ENCODE measurements at regions not wholly inside any gene's neighbourhood (a gene's known extent, or its start where the extent isn't known, plus 50 kb on each side); places are given as distances from the start of the nearest gene placed in this dataset.

DNA sequence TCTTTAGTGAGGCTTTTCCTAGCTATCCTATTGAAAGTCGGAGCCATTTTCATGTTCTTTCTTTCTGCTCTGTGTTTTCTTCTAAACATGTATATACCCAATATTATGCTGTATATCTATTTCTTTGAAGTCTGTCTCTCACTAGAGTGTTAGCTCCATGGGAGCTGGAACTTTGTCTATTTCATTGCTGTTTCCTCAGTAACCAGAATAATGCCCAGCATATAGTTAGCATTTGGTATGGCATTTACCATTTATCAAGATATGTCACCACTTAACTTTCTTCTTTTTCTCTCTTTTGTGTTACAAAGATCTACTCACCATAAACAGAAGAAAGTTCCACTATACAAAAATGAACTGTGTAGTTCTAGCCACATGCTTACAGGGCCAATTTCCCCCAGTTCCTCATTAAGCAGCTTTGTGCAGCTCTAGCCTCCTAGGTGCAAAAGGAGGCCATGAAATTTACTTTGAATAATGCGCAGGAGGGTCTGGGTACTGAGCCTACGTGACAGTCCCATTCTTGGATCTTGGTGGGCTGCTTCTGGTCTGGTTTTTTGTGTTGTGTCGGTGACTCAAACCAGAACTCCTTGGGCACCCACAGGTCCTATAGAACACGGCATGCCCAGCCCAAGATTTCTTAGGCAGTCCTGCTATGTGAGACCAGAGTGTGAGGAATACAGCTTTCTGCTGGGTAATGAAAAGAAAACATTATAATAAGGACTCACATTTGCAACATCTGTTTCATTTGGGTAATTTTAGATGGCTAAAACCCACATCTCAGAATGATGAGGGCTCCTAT, 302.3 kb upstream of the IGFBP7 start:
- TF ChIP-seq, protein P1, sequence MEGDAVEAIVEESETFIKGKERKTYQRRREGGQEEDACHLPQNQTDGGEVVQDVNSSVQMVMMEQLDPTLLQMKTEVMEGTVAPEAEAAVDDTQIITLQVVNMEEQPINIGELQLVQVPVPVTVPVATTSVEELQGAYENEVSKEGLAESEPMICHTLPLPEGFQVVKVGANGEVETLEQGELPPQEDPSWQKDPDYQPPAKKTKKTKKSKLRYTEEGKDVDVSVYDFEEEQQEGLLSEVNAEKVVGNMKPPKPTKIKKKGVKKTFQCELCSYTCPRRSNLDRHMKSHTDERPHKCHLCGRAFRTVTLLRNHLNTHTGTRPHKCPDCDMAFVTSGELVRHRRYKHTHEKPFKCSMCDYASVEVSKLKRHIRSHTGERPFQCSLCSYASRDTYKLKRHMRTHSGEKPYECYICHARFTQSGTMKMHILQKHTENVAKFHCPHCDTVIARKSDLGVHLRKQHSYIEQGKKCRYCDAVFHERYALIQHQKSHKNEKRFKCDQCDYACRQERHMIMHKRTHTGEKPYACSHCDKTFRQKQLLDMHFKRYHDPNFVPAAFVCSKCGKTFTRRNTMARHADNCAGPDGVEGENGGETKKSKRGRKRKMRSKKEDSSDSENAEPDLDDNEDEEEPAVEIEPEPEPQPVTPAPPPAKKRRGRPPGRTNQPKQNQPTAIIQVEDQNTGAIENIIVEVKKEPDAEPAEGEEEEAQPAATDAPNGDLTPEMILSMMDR (IDR thresholded peaks at IDR 0.05), result no peak
- ATAC-seq (ENCODE audit: low FRiP score) (no peak), DNase-seq (ENCODE audit: low spot score) (no peak)

DNA sequence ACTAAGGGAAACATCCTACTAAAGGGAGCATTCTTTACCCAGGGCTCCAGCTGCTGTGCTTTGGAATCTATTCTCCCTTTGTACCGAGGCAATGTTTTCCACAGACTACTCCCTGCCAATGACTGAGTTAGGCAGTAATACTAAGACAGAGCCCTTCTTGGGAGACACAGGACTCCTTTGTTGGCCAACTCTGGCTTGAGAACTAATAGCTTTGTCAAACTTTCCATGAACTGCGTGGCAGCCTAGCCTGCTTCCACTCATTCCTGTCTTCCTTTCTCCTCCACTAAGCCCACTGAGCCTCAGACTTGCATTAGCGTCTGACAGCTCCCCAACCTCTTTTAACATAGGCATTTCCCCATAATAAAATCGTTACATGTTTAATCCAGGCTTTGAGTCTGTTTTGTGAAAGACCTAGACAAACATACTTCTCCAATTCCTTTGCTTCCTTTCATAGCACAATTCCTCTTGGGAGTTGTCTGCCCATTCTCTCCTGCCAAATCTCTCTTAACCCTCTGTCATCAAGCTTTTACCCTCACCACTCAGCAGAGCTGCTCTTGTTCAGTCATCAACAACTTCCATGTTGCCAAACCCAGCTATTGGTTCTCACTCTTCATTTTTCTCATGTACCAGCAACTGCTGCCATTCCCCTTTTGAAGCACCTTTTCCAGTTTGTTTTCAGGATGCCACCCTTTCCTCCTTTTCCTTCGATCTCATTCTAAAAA, 300.3 kb upstream of the IGFBP7 start:
- TF ChIP-seq, protein P1 (IDR thresholded peaks at IDR 0.05), result no peak
- DNase-seq (ENCODE audit: low spot score), result no peak

DNA sequence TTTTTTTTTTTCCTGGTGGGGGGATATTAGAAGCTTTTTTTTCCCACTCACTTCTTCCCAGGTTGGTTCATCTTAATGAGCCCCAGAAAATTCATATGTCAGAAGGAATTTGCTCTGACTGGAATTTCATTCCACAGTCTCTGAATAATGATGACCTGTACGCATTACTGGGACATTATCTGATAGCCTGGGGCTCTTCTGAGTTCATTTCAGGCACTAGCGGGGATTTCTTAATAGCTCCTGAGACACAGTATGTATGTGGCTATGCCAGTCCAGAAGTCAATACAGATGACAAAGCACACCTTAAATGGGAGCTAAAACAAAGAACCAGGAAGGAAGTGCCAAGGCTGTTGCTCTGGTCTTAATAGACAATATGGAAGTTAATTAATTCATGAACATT, 295.2 kb upstream of the IGFBP7 start:
- TF ChIP-seq, protein P1 (IDR thresholded peaks at IDR 0.05), result no peak
- no peak for ATAC-seq (ENCODE audit: low FRiP score)
- DNase-seq (ENCODE audit: low spot score), result no peak

More for the DNA sequence above, 300.3 kb upstream of the IGFBP7 start:
- ATAC-seq (ENCODE audit: low FRiP score), result no peak

DNA sequence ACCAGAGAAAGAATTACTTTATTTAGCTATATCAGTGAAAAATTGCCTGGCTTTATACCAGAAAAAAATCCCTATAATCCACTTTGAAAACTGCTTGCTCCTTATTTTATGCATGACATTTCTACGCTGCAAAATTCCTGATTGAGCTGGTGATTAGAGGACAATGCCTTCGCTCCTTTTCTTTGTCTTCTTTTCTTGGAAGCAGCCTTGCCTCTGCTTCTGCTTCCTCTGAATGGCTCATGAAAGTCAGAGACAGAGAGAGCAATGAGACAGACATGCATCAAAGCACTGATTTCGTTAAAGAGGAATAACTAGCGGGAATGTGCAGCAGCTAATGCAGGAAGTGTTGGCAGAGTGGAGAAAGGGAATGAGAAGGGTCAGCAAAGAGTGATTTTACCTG, 294.3 kb upstream of the IGFBP7 start:
- no peak for DNase-seq (ENCODE audit: low spot score)
- ATAC-seq (ENCODE audit: low FRiP score), result no peak
- TF ChIP-seq, protein P1 (IDR thresholded peaks at IDR 0.05), result no peak

DNA sequence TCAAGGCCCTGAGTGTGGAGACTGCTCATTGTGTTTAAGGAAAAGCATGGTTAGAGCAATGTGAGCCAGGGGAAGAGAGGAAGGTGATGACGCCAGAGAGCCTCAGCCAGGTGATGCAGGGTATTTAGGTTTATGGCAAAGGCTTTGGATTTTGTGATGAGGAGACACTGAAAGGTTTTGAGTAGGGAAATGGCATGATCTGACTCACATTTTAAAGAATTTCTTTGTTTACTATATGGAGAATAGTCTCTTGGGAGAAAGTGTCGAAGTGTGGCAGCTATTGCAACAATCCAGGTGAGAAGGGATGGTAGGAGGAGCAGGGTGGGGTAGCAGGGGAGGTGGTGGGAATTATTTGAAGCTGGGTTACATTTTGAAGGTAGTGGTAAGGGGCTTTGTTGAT, 293.4 kb upstream of the IGFBP7 start:
- ATAC-seq (ENCODE audit: low FRiP score) (no peak), DNase-seq (ENCODE audit: low spot score) (no peak)
- TF ChIP-seq, protein P1 (IDR thresholded peaks at IDR 0.05), result no peak

DNA sequence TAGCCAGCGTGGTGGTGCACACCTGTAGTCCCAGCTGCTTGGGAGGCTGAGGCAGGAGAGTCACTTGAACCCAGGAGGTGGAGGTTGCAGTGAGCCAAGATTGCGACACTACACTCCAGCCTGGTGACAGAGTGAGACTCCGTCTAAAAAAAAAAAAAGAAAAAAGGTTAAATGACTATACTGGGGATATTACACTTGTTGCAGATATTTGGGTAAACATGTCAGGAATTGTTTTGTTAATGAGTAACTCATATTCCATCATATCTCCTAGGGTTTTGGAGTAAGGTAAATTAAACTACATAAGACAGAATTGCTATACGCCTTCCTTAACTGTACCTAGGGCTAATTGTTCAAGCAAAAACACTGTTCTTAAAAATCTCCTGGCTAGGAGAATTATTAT, 291.4 kb upstream of the IGFBP7 start:
- no peak for ATAC-seq (ENCODE audit: low FRiP score)
- no peak for DNase-seq (ENCODE audit: low spot score)
- TF ChIP-seq, protein P1 (IDR thresholded peaks at IDR 0.05), result no peak

DNA sequence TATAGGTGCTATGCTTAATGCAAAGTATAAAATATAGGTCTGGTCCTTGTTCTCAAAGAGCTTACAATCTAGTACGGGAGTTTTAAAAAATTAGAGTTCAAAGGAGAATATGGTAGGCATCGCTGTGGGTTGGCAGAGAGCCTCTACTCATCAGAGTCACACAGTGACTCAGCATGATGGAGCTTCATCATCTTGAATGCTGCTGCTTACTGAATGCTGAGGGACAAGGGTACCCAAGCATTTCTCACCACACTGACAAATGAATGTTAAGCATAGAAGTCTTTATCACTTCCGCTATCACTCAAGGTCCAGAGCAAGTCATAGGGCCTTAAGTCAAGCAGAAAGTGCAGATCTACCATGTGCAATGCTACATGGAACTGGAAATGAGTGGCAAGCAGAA, 268.6 kb upstream of the IGFBP7 start:
- TF ChIP-seq, protein P1 (IDR thresholded peaks at IDR 0.05), result no peak
- no peak for DNase-seq (ENCODE audit: low spot score)
- no peak for ATAC-seq (ENCODE audit: low FRiP score)

Data from omental fat pad (tissue), 3 donors.